Neural cell (in vitro differentiated cells): ENCODE measurements at regions not wholly inside any gene's neighbourhood (a gene's known extent, or its start where the extent isn't known, plus 50 kb on each side); places are given as distances from the start of the nearest gene placed in this dataset.

Experiments used
- H2AFZ ChIP-seq: fragments of 200-600, 300-800 bp; sonication (generic), shearing (Covaris generic); 2 replicates; pipeline ENCODE4 v1.6.0; 2014; ENCODE audit warnings: low read depth, mild to moderate bottlenecking, antibody characterized with exemption, low read length, moderate library complexity
- H3F3A ChIP-seq: fragments of 200-600 bp; shearing (Covaris generic); 2 replicates; pipeline ENCODE4 v1.6.1; 2016; ENCODE audit warnings: mild to moderate bottlenecking, moderate library complexity, mixed read lengths, antibody characterized with exemption, low read length; ENCODE audit not compliant: insufficient read depth, poor library complexity, severe bottlenecking
- H3K27ac ChIP-seq: fragments of 200-600, 300-800 bp; sonication (generic), shearing (Covaris generic); 2 replicates; pipeline ENCODE4 v1.5.1; 2014; ENCODE audit warnings: mild to moderate bottlenecking, low read length, moderate library complexity
- H3K27me3 ChIP-seq: fragments of 300-800, 200-600 bp; sonication (generic), shearing (Covaris generic); 2 replicates; pipeline ENCODE4 v1.6.0; 2014; ENCODE audit warnings: mild to moderate bottlenecking, low read depth, low read length, moderate library complexity; ENCODE audit not compliant: insufficient read depth
- H3K36me3 ChIP-seq: fragments of 300-800, 200-600 bp; sonication (generic), shearing (Covaris generic); 2 replicates; pipeline ENCODE4 v1.5.1; 2014; ENCODE audit warnings: mild to moderate bottlenecking, antibody characterized with exemption, low read length, moderate library complexity; ENCODE audit not compliant: insufficient read depth
- H3K4me2 ChIP-seq: fragments of 300-800, 200-600 bp; sonication (generic), shearing (Covaris generic); 2 replicates; pipeline ENCODE4 v1.6.0; 2014; ENCODE audit warnings: mild to moderate bottlenecking, low read length
- H3K4me3 ChIP-seq: fragments of 300-800, 200-600 bp; sonication (generic), shearing (Covaris generic); 2 replicates; pipeline ENCODE4 v1.5.1; 2014; ENCODE audit warnings: mild to moderate bottlenecking, low read length, moderate library complexity
- H3K79me2 ChIP-seq: fragments of 200-600 bp; shearing (Covaris generic); replicated peaks from 2 replicates; pipeline ENCODE4 v1.6.0; 2014; ENCODE audit warnings: mild to moderate bottlenecking, low read length, moderate library complexity; ENCODE audit not compliant: insufficient read depth
- H3K9ac ChIP-seq: fragments of 300-800, 200-600 bp; sonication (generic), shearing (Covaris generic); 2 replicates; pipeline ENCODE4 v1.6.1; 2016; ENCODE audit warnings: mild to moderate bottlenecking, low read length, mixed read lengths
- H3K9me2 ChIP-seq: fragments of 200-600 bp; shearing (Covaris generic); 2 replicates; pipeline ENCODE4 v1.6.1; 2016; ENCODE audit warnings: mild to moderate bottlenecking, low read length, mixed read lengths; ENCODE audit not compliant: insufficient read depth
- H3K9me3 ChIP-seq: fragments of 200-600, 300-800 bp; sonication (generic), shearing (Covaris generic); 2 replicates; pipeline ENCODE4 v1.6.1; 2016; ENCODE audit warnings: mild to moderate bottlenecking, mixed run types, low read length, moderate library complexity, mixed read lengths
- H4K20me1 ChIP-seq: fragments of 200-600 bp; shearing (Covaris generic); 2 replicates; pipeline ENCODE4 v1.6.1; 2016; ENCODE audit warnings: mild to moderate bottlenecking, mixed run types; ENCODE audit not compliant: insufficient read depth
- CTCF ChIP-seq: fragments of 450-650 bp; IDR thresholded peaks from 2 replicates; pipeline ENCODE4 v1.5.1; 2014; ENCODE audit warnings: antibody characterized with exemption, mild to moderate bottlenecking, moderate library complexity; ENCODE audit not compliant: poor library complexity, severe bottlenecking
- EP300 ChIP-seq: fragments of 450-650 bp; conservative IDR thresholded peaks from 2 replicates; pipeline ENCODE4 v1.6.1; 2014; ENCODE audit warnings: antibody characterized with exemption, mild to moderate bottlenecking, moderate library complexity; ENCODE audit not compliant: poor library complexity, severe bottlenecking
- EZH2 ChIP-seq: fragments of 200-600, 300-800 bp; shearing (Covaris generic), sonication (generic); IDR thresholded peaks from 2 replicates; pipeline ENCODE4 v1.6.1; 2014; ENCODE audit warnings: antibody characterized with exemption, low read length, borderline replicate concordance, mild to moderate bottlenecking; ENCODE audit not compliant: insufficient read depth, poor library complexity, severe bottlenecking
- MXI1 ChIP-seq: fragments of 450-650 bp; conservative IDR thresholded peaks from 2 replicates; pipeline ENCODE4 v1.6.1; 2014; ENCODE audit warnings: antibody characterized with exemption, mild to moderate bottlenecking; ENCODE audit not compliant: poor library complexity, severe bottlenecking
- POLR2AphosphoS5 ChIP-seq: IDR thresholded peaks from 2 replicates; pipeline ENCODE4 v1.6.1; 2012
- RAD21 ChIP-seq: fragments of 450-650 bp; conservative IDR thresholded peaks from 2 replicates; pipeline ENCODE4 v1.6.1; 2014; ENCODE audit warnings: antibody characterized with exemption, mild to moderate bottlenecking, moderate library complexity
- SMC3 ChIP-seq: fragments of 450-650 bp; conservative IDR thresholded peaks from 2 replicates; pipeline ENCODE4 v1.6.1; 2014; ENCODE audit warnings: antibody characterized with exemption, mild to moderate bottlenecking, moderate library complexity; ENCODE audit not compliant: poor library complexity
- TAF1 ChIP-seq: IDR thresholded peaks from 2 replicates; pipeline ENCODE4 v1.6.1; 2012; ENCODE audit warnings: low read depth
- TF ChIP-seq, protein P1 (sequence below): IDR thresholded peaks from 2 replicates; pipeline ENCODE4 v1.6.1; 2012; ENCODE audit warnings: borderline replicate concordance

GRCh38 chr2:152826581-152827279 is 108.3 kb downstream of the ARL6IP6 start:
- no peaks in the 10 kb centered on the region for H3K9me2 ChIP-seq
- H3F3A ChIP-seq, result no peaks in the 10 kb centered on the region
- H3K4me3 ChIP-seq, result no peak overlapping the region
- H4K20me1 ChIP-seq, result no peaks in the 10 kb centered on the region
- H3K9ac ChIP-seq, result no peak overlapping the region
- no peaks in the 10 kb centered on the region for H3K79me2 ChIP-seq
- TF ChIP-seq POLR2AphosphoS5 (no peak), EP300 (no peak), MXI1 (no peak), SMC3 (no peak), EZH2 (no peak), CTCF (no peak), TAF1 (no peak), RAD21 (no peak)
- TF ChIP-seq, protein P1, sequence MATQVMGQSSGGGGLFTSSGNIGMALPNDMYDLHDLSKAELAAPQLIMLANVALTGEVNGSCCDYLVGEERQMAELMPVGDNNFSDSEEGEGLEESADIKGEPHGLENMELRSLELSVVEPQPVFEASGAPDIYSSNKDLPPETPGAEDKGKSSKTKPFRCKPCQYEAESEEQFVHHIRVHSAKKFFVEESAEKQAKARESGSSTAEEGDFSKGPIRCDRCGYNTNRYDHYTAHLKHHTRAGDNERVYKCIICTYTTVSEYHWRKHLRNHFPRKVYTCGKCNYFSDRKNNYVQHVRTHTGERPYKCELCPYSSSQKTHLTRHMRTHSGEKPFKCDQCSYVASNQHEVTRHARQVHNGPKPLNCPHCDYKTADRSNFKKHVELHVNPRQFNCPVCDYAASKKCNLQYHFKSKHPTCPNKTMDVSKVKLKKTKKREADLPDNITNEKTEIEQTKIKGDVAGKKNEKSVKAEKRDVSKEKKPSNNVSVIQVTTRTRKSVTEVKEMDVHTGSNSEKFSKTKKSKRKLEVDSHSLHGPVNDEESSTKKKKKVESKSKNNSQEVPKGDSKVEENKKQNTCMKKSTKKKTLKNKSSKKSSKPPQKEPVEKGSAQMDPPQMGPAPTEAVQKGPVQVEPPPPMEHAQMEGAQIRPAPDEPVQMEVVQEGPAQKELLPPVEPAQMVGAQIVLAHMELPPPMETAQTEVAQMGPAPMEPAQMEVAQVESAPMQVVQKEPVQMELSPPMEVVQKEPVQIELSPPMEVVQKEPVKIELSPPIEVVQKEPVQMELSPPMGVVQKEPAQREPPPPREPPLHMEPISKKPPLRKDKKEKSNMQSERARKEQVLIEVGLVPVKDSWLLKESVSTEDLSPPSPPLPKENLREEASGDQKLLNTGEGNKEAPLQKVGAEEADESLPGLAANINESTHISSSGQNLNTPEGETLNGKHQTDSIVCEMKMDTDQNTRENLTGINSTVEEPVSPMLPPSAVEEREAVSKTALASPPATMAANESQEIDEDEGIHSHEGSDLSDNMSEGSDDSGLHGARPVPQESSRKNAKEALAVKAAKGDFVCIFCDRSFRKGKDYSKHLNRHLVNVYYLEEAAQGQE, result no peak
- no peak overlapping the region for H3K27ac ChIP-seq
- H3K36me3 ChIP-seq, result no peaks in the 10 kb centered on the region
- no peaks in the 10 kb centered on the region for H3K27me3 ChIP-seq
- H3K9me3 ChIP-seq, result no peaks in the 10 kb centered on the region
- no peak overlapping the region for H3K4me2 ChIP-seq
- no peak overlapping the region for H2AFZ ChIP-seq

DNA sequence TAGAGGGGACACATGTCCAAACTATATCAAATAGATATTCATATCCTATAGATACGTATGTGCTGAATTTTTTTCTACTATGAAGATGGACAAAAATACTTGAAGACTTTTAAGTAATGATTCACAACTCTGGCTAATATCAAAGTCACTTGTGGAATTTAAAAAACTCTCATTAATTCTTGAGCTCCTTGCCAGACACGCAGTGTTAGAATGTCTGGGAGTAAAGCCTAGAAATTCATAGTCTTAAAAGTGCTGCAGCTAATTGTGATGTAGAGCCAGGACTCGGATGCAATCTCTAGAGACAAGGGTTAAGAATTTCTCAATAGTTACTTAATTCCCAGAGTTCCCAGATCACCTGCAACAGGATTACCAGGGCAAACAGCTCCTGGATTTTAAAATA is 107.4 kb downstream of the ARL6IP6 start:
- Histone ChIP-seq H4K20me1 (no peaks in the 10 kb centered on the region), H3K9me2 (no peaks in the 10 kb centered on the region), H2AFZ (no peak overlapping the region), H3K27ac (no peak overlapping the region), H3F3A (no peaks in the 10 kb centered on the region), H3K27me3 (no peaks in the 10 kb centered on the region), H3K9ac (no peak overlapping the region), H3K4me2 (no peak overlapping the region), H3K36me3 (no peaks in the 10 kb centered on the region), H3K4me3 (no peak overlapping the region), H3K79me2 (no peaks in the 10 kb centered on the region), H3K9me3 (no peaks in the 10 kb centered on the region)
- TF ChIP-seq EP300 (no peak), MXI1 (no peak), RAD21 (no peak), SMC3 (no peak), CTCF (no peak), TAF1 (no peak), POLR2AphosphoS5 (no peak), EZH2 (no peak)
- TF ChIP-seq, protein P1, result no peak
